ENCODE measurements at regions not wholly inside any gene's neighbourhood (a gene's known extent, or its start where the extent isn't known, plus 50 kb on each side); places are given as distances from the start of the nearest gene placed in this dataset.

- TF ChIP-seq CTCF (IDR thresholded peaks at IDR 0.05) (no peak), EZH2 (IDR thresholded peaks at IDR 0.05; ENCODE audit: borderline replicate concordance, insufficient read depth, low read depth, low read length, poor library complexity, severe bottlenecking) (no peak)
Observed at GRCh38 chr4:170307182-170307581, 217.4 kb upstream of the AADAT start.
